GM10248 (cell line): ENCODE measurements at regions not wholly inside any gene's neighbourhood (a gene's known extent, or its start where the extent isn't known, plus 50 kb on each side); places are given as distances from the start of the nearest gene placed in this dataset.

Source experiments
- CTCF ChIA-PET: fragments of 300-600 bp; sonication (Branson Sonifier 250); formaldehyde crosslinking; extraction: SDS; loops from one replicate; lab custom pipeline; 2021; ENCODE audit warnings: antibody characterized with exemption; lab: Yijun Ruan, JAX
- POLR2A ChIA-PET: fragments of 350-650 bp; sonication (Branson Sonifier 250); formaldehyde crosslinking; extraction: SDS; loops from one replicate; lab custom pipeline; 2020; ENCODE audit warnings: antibody characterized with exemption; lab: Yijun Ruan, JAX
- DNase-seq: peaks from one replicate; pipeline ENCODE4 v3.0.0; 2012; ENCODE audit errors: extremely low spot score
- CTCF ChIP-seq: IDR thresholded peaks from 2 replicates; pipeline ENCODE4 v1.5.1; 2012; ENCODE audit warnings: mild to moderate bottlenecking, low read depth; ENCODE audit errors: extremely low read depth, missing control alignments, control extremely low read depth

- no peak for TF ChIP-seq CTCF
- DNase-seq, result no peak
- CTCF ChIA-PET, result no interaction called here
- POLR2A ChIA-PET, result no interaction called here
These were observed 110.5 kb upstream of the COL11A1 start for GRCh38 chr1:103218821-103219220.

GRCh38 chr1:103218369-103218768, 110.0 kb upstream of the COL11A1 start:
- ChIA-PET POLR2A (no interaction called here), CTCF (interaction anchor here (0.7 to 1.5 kb wide), 2 partner anchors 15 to 17 kb away, joined by 3 read pairs; no protein-coding TSS in a partner anchor)
- no peak for DNase-seq
- TF ChIP-seq CTCF, result no peak

DNA sequence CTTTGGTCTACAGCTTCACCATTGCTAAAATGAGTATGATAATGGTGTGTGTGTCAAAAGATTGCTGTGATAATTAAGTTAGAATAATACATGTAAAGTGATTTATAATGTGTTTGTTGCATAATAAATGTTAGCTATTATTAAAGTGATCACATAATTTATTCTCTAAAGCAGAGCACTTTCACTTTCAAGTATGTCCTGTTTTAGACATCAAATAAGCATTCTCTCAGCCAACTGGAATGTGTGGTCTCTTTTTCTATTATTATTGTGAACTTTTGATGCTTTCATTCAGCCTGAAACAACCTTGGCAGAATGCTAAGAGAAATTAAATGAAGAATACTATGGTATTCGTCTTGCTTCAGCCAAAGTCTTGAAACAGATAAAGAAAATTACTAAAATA, 102.8 kb upstream of the COL11A1 start:
- ChIA-PET POLR2A (no interaction called here), CTCF (interaction anchor here (1.5 kb wide), 1 partner anchor 14 kb away, joined by 3 read pairs; no protein-coding TSS in a partner anchor)
- DNase-seq, result no peak
- no peak for TF ChIP-seq CTCF

DNA sequence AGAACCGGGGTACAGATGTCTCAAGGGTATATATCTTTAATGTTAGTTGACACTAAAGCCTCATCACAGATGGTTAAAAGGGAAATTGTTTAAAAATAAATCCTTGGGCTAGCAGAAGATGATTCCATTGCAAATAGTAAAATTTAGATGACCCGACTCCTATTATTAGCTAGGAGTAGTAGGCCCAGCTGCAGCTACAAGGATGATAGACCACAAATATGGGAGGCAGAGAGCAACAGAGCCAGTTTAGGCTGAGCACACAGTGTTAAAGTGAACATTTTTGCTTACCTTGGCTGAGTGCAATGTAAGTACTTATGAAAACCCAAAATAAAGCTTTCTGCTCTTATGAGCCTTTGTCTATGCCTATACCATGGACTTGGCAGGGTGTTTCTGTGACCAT, 100.5 kb upstream of the COL11A1 start:
- ChIA-PET POLR2A (no interaction called here), CTCF (no interaction called here)
- DNase-seq, result no peak
- no peak for TF ChIP-seq CTCF

DNA sequence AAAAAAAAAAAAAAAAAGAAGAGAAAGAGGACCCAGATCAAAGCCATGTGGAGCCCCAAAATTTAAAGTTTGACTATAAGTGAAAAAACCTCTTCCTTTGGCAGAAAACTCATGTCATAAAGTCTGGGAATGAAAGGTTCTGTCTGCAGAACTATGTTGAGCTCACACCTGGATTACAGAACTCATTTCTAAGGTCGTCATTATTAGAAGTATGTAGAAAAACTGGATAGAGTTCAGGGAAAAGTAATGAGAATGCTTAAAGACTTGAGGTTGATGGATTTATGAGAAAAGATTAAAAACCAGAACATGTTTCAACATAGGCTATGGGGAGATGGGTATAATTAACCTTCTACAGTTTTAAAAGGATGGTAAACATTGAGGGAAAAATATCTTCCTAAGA, 90.7 kb upstream of the COL11A1 start:
- no peak for DNase-seq
- POLR2A ChIA-PET, result no interaction called here
- CTCF ChIA-PET, result no interaction called here
- no peak for TF ChIP-seq CTCF

DNA sequence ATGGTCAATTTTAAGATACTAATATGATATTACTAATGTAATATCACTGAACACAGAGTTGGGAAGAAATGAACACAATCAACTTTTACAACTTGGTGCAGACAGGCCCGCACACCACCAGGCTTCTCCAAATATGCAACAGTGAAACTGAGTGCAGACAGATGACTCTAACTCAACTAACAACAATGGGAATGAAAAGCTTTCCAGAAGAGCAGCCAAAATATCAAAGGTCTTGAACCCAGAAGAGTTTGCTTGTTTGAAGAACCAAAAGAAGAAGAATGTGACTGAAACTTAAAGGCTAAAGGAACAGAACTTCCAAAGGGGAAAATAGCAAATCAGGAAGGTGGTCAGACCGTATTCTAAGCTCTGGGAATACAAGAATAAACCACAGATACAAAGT, 89.8 kb upstream of the COL11A1 start:
- CTCF ChIA-PET, result interaction anchor here (0.9 to 1.0 kb wide), 2 partner anchors 14 to 210 kb away, joined by 3 read pairs; no protein-coding TSS in a partner anchor
- POLR2A ChIA-PET, result no interaction called here
- no peak for DNase-seq
- no peak for TF ChIP-seq CTCF

DNA sequence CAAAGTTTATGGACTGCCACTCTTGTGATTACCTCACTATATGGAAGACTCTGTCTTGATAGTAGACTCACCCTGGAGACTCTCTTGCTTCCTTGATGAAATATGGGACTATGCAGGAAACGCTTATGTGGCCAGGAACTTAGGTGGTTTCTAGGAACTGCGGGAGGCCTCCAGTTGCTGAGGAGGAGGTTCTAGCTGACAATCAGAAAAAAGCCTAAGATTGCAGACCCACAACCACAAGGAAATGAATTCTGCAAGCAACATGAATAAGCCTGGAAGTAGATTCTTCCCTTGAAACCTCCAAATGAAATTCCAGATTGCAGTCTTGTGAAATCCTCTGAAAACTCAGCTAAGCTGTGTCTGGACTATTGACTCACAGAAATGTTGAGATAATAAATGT, 88.9 kb upstream of the COL11A1 start:
- no peak for TF ChIP-seq CTCF
- ChIA-PET POLR2A (no interaction called here), CTCF (interaction anchor here (1.0 to 1.5 kb wide), 3 partner anchors 14 to 37 kb away, joined by 3 read pairs; no protein-coding TSS in a partner anchor)
- DNase-seq, result no peak
